IPS DF 4.7 (cell line): ENCODE measurements at regions not wholly inside any gene's neighbourhood (a gene's known extent, or its start where the extent isn't known, plus 50 kb on each side); places are given as distances from the start of the nearest gene placed in this dataset.
"Not testable (repeated sequence)": the region's sequence is repeated elsewhere in the genome, so short reads cannot be mapped to it uniquely, and the experiment has no call there.

ENCODE experiments used
- DNase-seq: peaks from one replicate; pipeline ENCODE4 v3.0.0-alpha.2; 2013; ENCODE audit warnings: low spot score; ENCODE audit errors: extremely low read depth

GRCh38 chr5:69010476-69010875 lies 83.3 kb upstream of the SLC30A5 start:
- no peak for DNase-seq

- DNase-seq: no peak
These were observed 81.9 kb upstream of the SLC30A5 start for GRCh38 chr5:69011910-69012309.

- no peak for DNase-seq
These were observed 80.3 kb upstream of the SLC30A5 start for GRCh38 chr5:69013481-69013880.

GRCh38 chr5:69014007-69014406 lies 79.8 kb upstream of the SLC30A5 start:
- not testable (repeated sequence) for DNase-seq

GRCh38 chr5:69019668-69020375 lies 74.0 kb upstream of the SLC30A5 start:
- no peak for DNase-seq

GRCh38 chr5:69024241-69024651 lies 69.6 kb upstream of the SLC30A5 start:
- DNase-seq: no peak

- no peak for DNase-seq
These were observed 64.5 kb upstream of the SLC30A5 start for GRCh38 chr5:69029292-69029691.

GRCh38 chr5:69030358-69031062 lies 63.3 kb upstream of the SLC30A5 start:
- no peak for DNase-seq

GRCh38 chr5:69032009-69032408 lies 61.8 kb upstream of the SLC30A5 start:
- DNase-seq: no peak

- DNase-seq: no peak
These were observed 60.1 kb upstream of the SLC30A5 start for GRCh38 chr5:69033690-69034089.

- no peak for DNase-seq
These were observed 58.9 kb upstream of the SLC30A5 start for GRCh38 chr5:69034898-69035297.

- no peak for DNase-seq
These were observed 58.1 kb upstream of the SLC30A5 start for GRCh38 chr5:69035665-69036064.

GRCh38 chr5:69038539-69038938 lies 55.3 kb upstream of the SLC30A5 start:
- DNase-seq: no peak

GRCh38 chr5:69039829-69040228 lies 54.0 kb upstream of the SLC30A5 start:
- no peak for DNase-seq

- no peak for DNase-seq
These were observed 51.3 kb upstream of the SLC30A5 start for GRCh38 chr5:69042500-69042899.

- peak; percentile 76 for DNase-seq
These were observed 50.7 kb upstream of the SLC30A5 start for GRCh38 chr5:69042915-69043654.

- no peak for DNase-seq
These were observed 50.2 kb upstream of the SLC30A5 start for GRCh38 chr5:69043655-69043996.
